Left hindlimb (tissue), 1 donor: ENCODE measurements at regions not wholly inside any gene's neighbourhood (a gene's known extent, or its start where the extent isn't known, plus 50 kb on each side); places are given as distances from the start of the nearest gene placed in this dataset.
"Not testable (repeated sequence)": the region's sequence is repeated elsewhere in the genome, so short reads cannot be mapped to it uniquely, and the experiment has no call there.

Source experiments
- DNase-seq: peaks from one replicate; pipeline ENCODE4 v3.0.0-alpha.2; 2018

- DNase-seq = no peak
Measured at GRCh38 chr2:187198136-187198535, 249.9 kb downstream of the CALCRL start.

- DNase-seq = no peak
Measured at GRCh38 chr2:187194049-187194448, 254.0 kb downstream of the CALCRL start.

- no peak for DNase-seq
Measured at GRCh38 chr2:187188783-187189631, 259.0 kb downstream of the CALCRL start.

- DNase-seq = no peak
Measured at GRCh38 chr2:187187519-187187918, 260.5 kb downstream of the CALCRL start.

- no peak for DNase-seq
Measured at GRCh38 chr2:187180529-187180928, 267.5 kb downstream of the CALCRL start.

GRCh38 chr2:187178876-187179275 is 269.2 kb downstream of the CALCRL start:
- DNase-seq = not testable (repeated sequence)

GRCh38 chr2:187177253-187177652 is 270.8 kb downstream of the CALCRL start:
- no peak for DNase-seq

- no peak for DNase-seq
Measured at GRCh38 chr2:187174582-187174981, 273.5 kb downstream of the CALCRL start.

GRCh38 chr2:187171318-187171717 is 276.7 kb downstream of the CALCRL start:
- no peak for DNase-seq

- no peak for DNase-seq
Measured at GRCh38 chr2:187169864-187170263, 278.2 kb downstream of the CALCRL start.

- DNase-seq = no peak
Measured at GRCh38 chr2:187168720-187169713, 279.0 kb downstream of the CALCRL start.

- no peak for DNase-seq
Measured at GRCh38 chr2:187167491-187167890, 280.6 kb downstream of the CALCRL start.

- no peak for DNase-seq
Measured at GRCh38 chr2:187165936-187166610, 282.0 kb downstream of the CALCRL start.

- DNase-seq = no peak
Measured at GRCh38 chr2:187158452-187158851, 289.6 kb downstream of the CALCRL start.

GRCh38 chr2:187157046-187157445 is 291.0 kb downstream of the CALCRL start:
- DNase-seq = no peak

- DNase-seq = no peak
Measured at GRCh38 chr2:187155476-187155875, 292.6 kb downstream of the CALCRL start.

GRCh38 chr2:187150670-187151069 is 297.4 kb downstream of the CALCRL start:
- no peak for DNase-seq

GRCh38 chr2:187148059-187148714 is 299.2 kb upstream of the ZSWIM2 start:
- no peak for DNase-seq

GRCh38 chr2:187143537-187143936 is 294.6 kb upstream of the ZSWIM2 start:
- no peak for DNase-seq

- no peak for DNase-seq
Measured at GRCh38 chr2:187139469-187139868, 290.5 kb upstream of the ZSWIM2 start.

GRCh38 chr2:187138265-187138664 is 289.3 kb upstream of the ZSWIM2 start:
- DNase-seq = no peak

- no peak for DNase-seq
Measured at GRCh38 chr2:187136646-187137045, 287.7 kb upstream of the ZSWIM2 start.
